Liver (tissue), 8 donors: ENCODE measurements at regions not wholly inside any gene's neighbourhood (a gene's known extent, or its start where the extent isn't known, plus 50 kb on each side); places are given as distances from the start of the nearest gene placed in this dataset.

Source experiments
- DNase-seq: peaks from one replicate; pipeline ENCODE4 v3.0.0-alpha.2; 2017; ENCODE audit warnings: low spot score
- H3K27ac ChIP-seq, 2 donors: one replicate each; pipeline ENCODE4 v1.7.0; 2013; ENCODE audit warnings: inconsistent platforms in 2 of 2, low read length in 2 of 2, control low read depth in 1 of 2, low read depth in 1 of 2, mild to moderate bottlenecking in 1 of 2
- H3K27me3 ChIP-seq, 4 donors: one replicate each; pipeline versions ENCODE4 v1.6.1 to v1.7.0; 2013; ENCODE audit warnings: low read length in 3 of 4, inconsistent platforms in 1 of 4, mild to moderate bottlenecking in 1 of 4, moderate library complexity in 1 of 4; ENCODE audit not compliant: control insufficient read depth in 4 of 4, insufficient read depth in 4 of 4
- H3K36me3 ChIP-seq, 4 donors: one replicate each; pipeline versions ENCODE4 v1.6.1 to v1.7.0; 2013; ENCODE audit warnings: low read length in 3 of 4, mild to moderate bottlenecking in 3 of 4, low read depth in 1 of 4, moderate library complexity in 1 of 4; ENCODE audit not compliant: control insufficient read depth in 4 of 4, insufficient read depth in 3 of 4
- H3K4me1 ChIP-seq, 4 donors: one replicate each; pipeline versions ENCODE4 v1.6.1 to v1.7.0; 2013; ENCODE audit warnings: low read length in 3 of 4, mild to moderate bottlenecking in 3 of 4, moderate library complexity in 1 of 4; ENCODE audit not compliant: control insufficient read depth in 4 of 4, insufficient read depth in 4 of 4
- H3K4me3 ChIP-seq, 3 donors: one replicate each; pipeline versions ENCODE4 v1.6.1 to v1.7.0; 2013; ENCODE audit warnings: low read length in 3 of 3, control low read depth in 1 of 3, low read depth in 1 of 3, mild to moderate bottlenecking in 1 of 3
- H3K9ac ChIP-seq, 2 donors: one replicate each; pipeline ENCODE4 v1.7.0; 2013; ENCODE audit warnings: low read length in 2 of 2, mild to moderate bottlenecking in 2 of 2, moderate library complexity in 2 of 2, control low read depth in 1 of 2, low read depth in 1 of 2
- H3K9me3 ChIP-seq, 4 donors: one replicate each; pipeline versions ENCODE4 v1.6.1 to v1.7.0; 2013; ENCODE audit warnings: low read length in 3 of 4; ENCODE audit not compliant: control insufficient read depth in 4 of 4
- CTCF ChIP-seq: fragments of 150-350 bp; IDR thresholded peaks from 2 replicates; pipeline ENCODE4 v1.5.1; 2017; ENCODE audit warnings: improper control_type of control experiment, low read depth, low read length; ENCODE audit not compliant: missing input control
- EGR1 ChIP-seq, 2 donors: IDR thresholded peaks; 2 replicates each; pipeline ENCODE4 v1.6.1; 2016 to 2018; ENCODE audit warnings: antibody characterized with exemption in 2 of 2, low read depth in 2 of 2
- FOXA1 ChIP-seq: IDR thresholded peaks from 2 replicates; pipeline ENCODE4 v1.6.1; 2016; ENCODE audit warnings: antibody characterized with exemption
- FOXA2 ChIP-seq: IDR thresholded peaks from 2 replicates; pipeline ENCODE4 v1.6.1; 2016; ENCODE audit warnings: antibody characterized with exemption
- GABPA ChIP-seq, 2 donors: IDR thresholded peaks in 1 of 2; conservative IDR thresholded peaks in 1 of 2; 2 replicates each; pipeline ENCODE4 v1.6.1; 2016; ENCODE audit warnings: antibody characterized with exemption in 2 of 2, mild to moderate bottlenecking in 1 of 2, moderate library complexity in 1 of 2
- HNF4A ChIP-seq, 2 donors: conservative IDR thresholded peaks; 2 replicates each; pipeline ENCODE4 v1.6.1; 2016; ENCODE audit warnings: antibody characterized with exemption in 2 of 2, mild to moderate bottlenecking in 2 of 2
- HNF4G ChIP-seq: IDR thresholded peaks from 2 replicates; pipeline ENCODE4 v1.6.1; 2016; ENCODE audit warnings: antibody characterized with exemption
- JUND ChIP-seq, 2 donors: IDR thresholded peaks; 2 replicates each; pipeline ENCODE4 v1.6.1; 2016; ENCODE audit warnings: antibody characterized with exemption in 2 of 2
- MAX ChIP-seq: IDR thresholded peaks from 2 replicates; pipeline ENCODE4 v1.6.1; 2016; ENCODE audit warnings: antibody characterized with exemption
- NR2F2 ChIP-seq: IDR thresholded peaks from 2 replicates; pipeline ENCODE4 v1.6.1; 2016; ENCODE audit warnings: antibody characterized with exemption
- RAD21 ChIP-seq, 2 donors: IDR thresholded peaks; 2 replicates each; pipeline ENCODE4 v1.6.1; 2016; ENCODE audit warnings: antibody characterized with exemption in 2 of 2, mild to moderate bottlenecking in 2 of 2
- RXRA ChIP-seq, 2 donors: IDR thresholded peaks; 2 replicates each; pipeline ENCODE4 v1.6.1; 2017 to 2018; ENCODE audit warnings: antibody characterized with exemption in 2 of 2, mild to moderate bottlenecking in 1 of 2
- SP1 ChIP-seq: IDR thresholded peaks from 2 replicates; pipeline ENCODE4 v1.6.1; 2018; ENCODE audit warnings: antibody characterized with exemption, mild to moderate bottlenecking
- TAF1 ChIP-seq: conservative IDR thresholded peaks from 2 replicates; pipeline ENCODE4 v1.6.1; 2016; ENCODE audit warnings: antibody characterized with exemption, mild to moderate bottlenecking
- YY1 ChIP-seq: IDR thresholded peaks from 2 replicates; pipeline ENCODE4 v1.6.1; 2016; ENCODE audit warnings: antibody characterized with exemption, mild to moderate bottlenecking
- WGBS: extraction: QIAGEN DNeasy Blood & Tissue Kit; methylation state at CpG from one replicate; pipeline ENCODE4 v1.1.7; 2013; 5-methylcytosine and 5-hydroxymethylcytosine counted together
- TF ChIP-seq, protein P1 (sequence below): IDR thresholded peaks from 2 replicates; pipeline ENCODE4 v1.6.1; 2016; ENCODE audit warnings: antibody characterized with exemption
- TF ChIP-seq, protein P2 (sequence below): IDR thresholded peaks from 2 replicates; pipeline ENCODE4 v1.6.1; 2016; ENCODE audit warnings: antibody characterized with exemption
- TF ChIP-seq, protein P3 (sequence below): IDR thresholded peaks from 2 replicates; pipeline ENCODE4 v1.6.1; 2016; ENCODE audit warnings: antibody characterized with exemption, mild to moderate bottlenecking
- donor health status: healthy.
- donor health status: healthy.
- donor health status: healthy.
- donor health status: healthy.
- donor health status: healthy.

- no peaks in the 10 kb centered on the region for H3K27me3 ChIP-seq
- H3K36me3 ChIP-seq: no peaks in the 10 kb centered on the region
- 87% methylated on average over 1 of the region's 1 CpG for WGBS
- H3K9ac ChIP-seq: no peak overlapping the region
- no peaks in the 10 kb centered on the region for H3K4me1 ChIP-seq
- TF ChIP-seq, protein P1, sequence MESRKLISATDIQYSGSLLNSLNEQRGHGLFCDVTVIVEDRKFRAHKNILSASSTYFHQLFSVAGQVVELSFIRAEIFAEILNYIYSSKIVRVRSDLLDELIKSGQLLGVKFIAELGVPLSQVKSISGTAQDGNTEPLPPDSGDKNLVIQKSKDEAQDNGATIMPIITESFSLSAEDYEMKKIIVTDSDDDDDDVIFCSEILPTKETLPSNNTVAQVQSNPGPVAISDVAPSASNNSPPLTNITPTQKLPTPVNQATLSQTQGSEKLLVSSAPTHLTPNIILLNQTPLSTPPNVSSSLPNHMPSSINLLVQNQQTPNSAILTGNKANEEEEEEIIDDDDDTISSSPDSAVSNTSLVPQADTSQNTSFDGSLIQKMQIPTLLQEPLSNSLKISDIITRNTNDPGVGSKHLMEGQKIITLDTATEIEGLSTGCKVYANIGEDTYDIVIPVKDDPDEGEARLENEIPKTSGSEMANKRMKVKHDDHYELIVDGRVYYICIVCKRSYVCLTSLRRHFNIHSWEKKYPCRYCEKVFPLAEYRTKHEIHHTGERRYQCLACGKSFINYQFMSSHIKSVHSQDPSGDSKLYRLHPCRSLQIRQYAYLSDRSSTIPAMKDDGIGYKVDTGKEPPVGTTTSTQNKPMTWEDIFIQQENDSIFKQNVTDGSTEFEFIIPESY: no peak
- no peak for TF ChIP-seq HNF4G
- TF ChIP-seq RAD21 (IDR thresholded peaks at IDR 0.05): no peak
- TF ChIP-seq EGR1 (IDR thresholded peaks at IDR 0.05; ENCODE audit: low read depth in 2 of 2): no peak
- no peak for TF ChIP-seq JUND (IDR thresholded peaks at IDR 0.05)
- no peak for TF ChIP-seq HNF4A (conservative IDR thresholded peaks at IDR 0.05)
- TF ChIP-seq NR2F2: no peak
- no peak for TF ChIP-seq MAX
- TF ChIP-seq TAF1: no peak
- TF ChIP-seq, protein P2, sequence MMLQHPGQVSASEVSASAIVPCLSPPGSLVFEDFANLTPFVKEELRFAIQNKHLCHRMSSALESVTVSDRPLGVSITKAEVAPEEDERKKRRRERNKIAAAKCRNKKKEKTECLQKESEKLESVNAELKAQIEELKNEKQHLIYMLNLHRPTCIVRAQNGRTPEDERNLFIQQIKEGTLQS: no peak
- no peak for TF ChIP-seq CTCF
- no peak for TF ChIP-seq FOXA1
- TF ChIP-seq FOXA2: no peak
- TF ChIP-seq YY1: no peak
- TF ChIP-seq RXRA (IDR thresholded peaks at IDR 0.05): no peak
- TF ChIP-seq SP1: no peak
- TF ChIP-seq, protein P3, sequence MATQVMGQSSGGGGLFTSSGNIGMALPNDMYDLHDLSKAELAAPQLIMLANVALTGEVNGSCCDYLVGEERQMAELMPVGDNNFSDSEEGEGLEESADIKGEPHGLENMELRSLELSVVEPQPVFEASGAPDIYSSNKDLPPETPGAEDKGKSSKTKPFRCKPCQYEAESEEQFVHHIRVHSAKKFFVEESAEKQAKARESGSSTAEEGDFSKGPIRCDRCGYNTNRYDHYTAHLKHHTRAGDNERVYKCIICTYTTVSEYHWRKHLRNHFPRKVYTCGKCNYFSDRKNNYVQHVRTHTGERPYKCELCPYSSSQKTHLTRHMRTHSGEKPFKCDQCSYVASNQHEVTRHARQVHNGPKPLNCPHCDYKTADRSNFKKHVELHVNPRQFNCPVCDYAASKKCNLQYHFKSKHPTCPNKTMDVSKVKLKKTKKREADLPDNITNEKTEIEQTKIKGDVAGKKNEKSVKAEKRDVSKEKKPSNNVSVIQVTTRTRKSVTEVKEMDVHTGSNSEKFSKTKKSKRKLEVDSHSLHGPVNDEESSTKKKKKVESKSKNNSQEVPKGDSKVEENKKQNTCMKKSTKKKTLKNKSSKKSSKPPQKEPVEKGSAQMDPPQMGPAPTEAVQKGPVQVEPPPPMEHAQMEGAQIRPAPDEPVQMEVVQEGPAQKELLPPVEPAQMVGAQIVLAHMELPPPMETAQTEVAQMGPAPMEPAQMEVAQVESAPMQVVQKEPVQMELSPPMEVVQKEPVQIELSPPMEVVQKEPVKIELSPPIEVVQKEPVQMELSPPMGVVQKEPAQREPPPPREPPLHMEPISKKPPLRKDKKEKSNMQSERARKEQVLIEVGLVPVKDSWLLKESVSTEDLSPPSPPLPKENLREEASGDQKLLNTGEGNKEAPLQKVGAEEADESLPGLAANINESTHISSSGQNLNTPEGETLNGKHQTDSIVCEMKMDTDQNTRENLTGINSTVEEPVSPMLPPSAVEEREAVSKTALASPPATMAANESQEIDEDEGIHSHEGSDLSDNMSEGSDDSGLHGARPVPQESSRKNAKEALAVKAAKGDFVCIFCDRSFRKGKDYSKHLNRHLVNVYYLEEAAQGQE: no peak
- no peak for TF ChIP-seq GABPA (IDR thresholded peaks at IDR 0.05 in 1 of 2, conservative IDR thresholded peaks at IDR 0.05 in 1 of 2)
- no peaks in the 10 kb centered on the region for H3K9me3 ChIP-seq
- no peak overlapping the region for H3K4me3 ChIP-seq
- H3K27ac ChIP-seq: no peak overlapping the region
- no peak for DNase-seq
Measured at GRCh38 chr4:3612934-3613333, 80.7 kb upstream of the LRPAP1 start.

GRCh38 chr4:3612281-3612680 is 80.1 kb upstream of the LRPAP1 start:
- Histone ChIP-seq H3K9me3 (no peaks in the 10 kb centered on the region), H3K36me3 (no peaks in the 10 kb centered on the region), H3K4me3 (no peak overlapping the region), H3K27me3 (no peaks in the 10 kb centered on the region), H3K9ac (no peak overlapping the region), H3K4me1 (no peaks in the 10 kb centered on the region), H3K27ac (no peak overlapping the region)
- WGBS: 79% methylated on average over 4 of the region's 4 CpGs
- TF ChIP-seq FOXA2 (no peak), HNF4A (conservative IDR thresholded peaks at IDR 0.05) (no peak), FOXA1 (no peak), YY1 (no peak), MAX (no peak), CTCF (no peak)
- no peak for DNase-seq
